Ishikawa (cell line): ENCODE measurements at regions not wholly inside any gene's neighbourhood (a gene's known extent, or its start where the extent isn't known, plus 50 kb on each side); places are given as distances from the start of the nearest gene placed in this dataset.

Experiments
- CREB1 ChIP-seq: IDR thresholded peaks from 2 replicates; pipeline ENCODE4 v1.6.1; 2012; ENCODE audit warnings: low read depth
- EP300 ChIP-seq: IDR thresholded peaks from 2 replicates; pipeline ENCODE4 v1.6.1; 2012; ENCODE audit warnings: borderline replicate concordance
- NFIC ChIP-seq: IDR thresholded peaks from 2 replicates; pipeline ENCODE4 v1.6.1; 2012

GRCh38 chr9:129398101-129398960 lies 220.3 kb upstream of the IER5L start:
- TF ChIP-seq CREB1: no peak
- no peak for TF ChIP-seq EP300
- TF ChIP-seq NFIC: no peak
